ENCODE measurements at regions not wholly inside any gene's neighbourhood (a gene's known extent, or its start where the extent isn't known, plus 50 kb on each side); places are given as distances from the start of the nearest gene placed in this dataset.

GRCh38 chr5:72558383-72558782, 51.2 kb upstream of the ZNF366 start:
- TF ChIP-seq, protein P1, sequence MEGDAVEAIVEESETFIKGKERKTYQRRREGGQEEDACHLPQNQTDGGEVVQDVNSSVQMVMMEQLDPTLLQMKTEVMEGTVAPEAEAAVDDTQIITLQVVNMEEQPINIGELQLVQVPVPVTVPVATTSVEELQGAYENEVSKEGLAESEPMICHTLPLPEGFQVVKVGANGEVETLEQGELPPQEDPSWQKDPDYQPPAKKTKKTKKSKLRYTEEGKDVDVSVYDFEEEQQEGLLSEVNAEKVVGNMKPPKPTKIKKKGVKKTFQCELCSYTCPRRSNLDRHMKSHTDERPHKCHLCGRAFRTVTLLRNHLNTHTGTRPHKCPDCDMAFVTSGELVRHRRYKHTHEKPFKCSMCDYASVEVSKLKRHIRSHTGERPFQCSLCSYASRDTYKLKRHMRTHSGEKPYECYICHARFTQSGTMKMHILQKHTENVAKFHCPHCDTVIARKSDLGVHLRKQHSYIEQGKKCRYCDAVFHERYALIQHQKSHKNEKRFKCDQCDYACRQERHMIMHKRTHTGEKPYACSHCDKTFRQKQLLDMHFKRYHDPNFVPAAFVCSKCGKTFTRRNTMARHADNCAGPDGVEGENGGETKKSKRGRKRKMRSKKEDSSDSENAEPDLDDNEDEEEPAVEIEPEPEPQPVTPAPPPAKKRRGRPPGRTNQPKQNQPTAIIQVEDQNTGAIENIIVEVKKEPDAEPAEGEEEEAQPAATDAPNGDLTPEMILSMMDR (IDR thresholded peaks at IDR 0.05) = no peak
- TF ChIP-seq POLR2A (IDR thresholded peaks at IDR 0.05) = no peak

All from Peyer's patch (tissue), 4 donors.